ENCODE measurements at regions not wholly inside any gene's neighbourhood (a gene's known extent, or its start where the extent isn't known, plus 50 kb on each side); places are given as distances from the start of the nearest gene placed in this dataset.

DNA sequence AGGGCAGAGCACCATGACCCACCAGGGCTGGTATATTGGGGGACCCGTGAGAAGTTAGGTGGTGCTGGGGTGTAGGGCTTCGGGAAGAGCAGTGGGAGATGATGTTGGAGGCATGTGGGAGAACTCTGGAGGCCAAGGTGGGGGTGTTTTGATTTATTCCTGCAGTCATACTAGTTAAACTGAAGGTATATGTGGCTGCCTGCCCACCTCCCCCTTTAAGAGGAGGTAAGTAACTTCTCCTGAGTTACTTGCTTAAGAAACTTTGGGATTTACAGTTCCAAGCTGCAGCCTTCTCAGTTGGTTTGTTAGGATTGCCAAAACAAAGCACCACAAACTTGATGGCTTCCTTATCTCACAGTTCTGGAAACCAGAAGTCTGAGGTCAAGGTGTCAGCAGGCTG lies 73.1 kb upstream of the AGBL1 start:
- 86% methylated on average over 2 of the region's 2 CpGs for WGBS (ENCODE audit: insufficient coverage)
- Mint-ChIP-seq H3K4me3 (no peak overlapping the region), H3K9me3 (ENCODE audit: insufficient read depth) (peaks cover 2% of the 10 kb centered on the region), H3K4me1 (peaks cover 3% of the 10 kb centered on the region), H3K27me3 (peaks cover 7% of the 10 kb centered on the region), H3K27ac (no peak overlapping the region)
- H4K20me1 ChIP-seq (ENCODE audit: control insufficient read depth, insufficient read depth, low read length, poor library complexity, severe bottlenecking) = no peaks in the 10 kb centered on the region
- intact Hi-C loops (cut with micrococcal nuclease) = no loop called here
- no peak overlapping the region for H3K4me2 ChIP-seq (replicated peaks; ENCODE audit: low read depth, low read length, poor library complexity, severe bottlenecking)
- H3K79me2 ChIP-seq (ENCODE audit: control insufficient read depth, insufficient read depth, low read length) = no peaks in the 10 kb centered on the region
- ChIA-PET POLR2A (no interaction called here), CTCF (no interaction called here)
- ATAC-seq (ENCODE audit: low read depth) (no peak), DNase-seq (no peak)
- H2AFZ ChIP-seq (ENCODE audit: insufficient read depth, low read depth, low read length, poor library complexity, severe bottlenecking) = no peak overlapping the region
- no peaks in the 10 kb centered on the region for H3K27me3 ChIP-seq (replicated peaks in 1 of 4; ENCODE audit: control extremely low read depth in 1 of 4, control insufficient read depth in 3 of 4, insufficient read depth in 4 of 4, low read length in 3 of 4)
- no peak overlapping the region for H3K9ac ChIP-seq (ENCODE audit: low read length)
- no peak overlapping the region for H3K4me3 ChIP-seq (ENCODE audit: control extremely low read depth in 1 of 5, extremely low read depth in 1 of 5, insufficient read depth in 1 of 5, low read depth in 2 of 5, low read length in 4 of 5)
- no peaks in the 10 kb centered on the region for H3K4me1 ChIP-seq (ENCODE audit: control insufficient read depth in 2 of 2, insufficient read depth in 2 of 2, low read length in 2 of 2)
- H3K9me3 ChIP-seq (ENCODE audit: control extremely low read depth in 1 of 3, control insufficient read depth in 2 of 3, insufficient read depth in 1 of 3, low read length in 2 of 3) = peaks cover 0 to 4% (median 0%) of the 10 kb centered on the region in 3 donors
- no peak for TF ChIP-seq EZH2 (IDR thresholded peaks at IDR 0.05; ENCODE audit: borderline replicate concordance, insufficient read depth, low read depth, low read length, poor library complexity, severe bottlenecking)
- no peak for TF ChIP-seq CTCF (IDR thresholded peaks at IDR 0.05)
- H3K36me3 ChIP-seq (replicated peaks in 1 of 2; ENCODE audit: control extremely low read depth in 1 of 2, control insufficient read depth in 1 of 2, extremely low read depth in 1 of 2, insufficient read depth in 2 of 2, low read length in 1 of 2) = no peaks in the 10 kb centered on the region
- no peak overlapping the region for H3K27ac ChIP-seq (ENCODE audit: low read length in 2 of 2)

- H3K4me1 Mint-ChIP-seq = peaks cover 3% of the 10 kb centered on the region
- CTCF ChIA-PET = no interaction called here
- TF ChIP-seq CTCF (IDR thresholded peaks at IDR 0.05) (no peak), EZH2 (IDR thresholded peaks at IDR 0.05; ENCODE audit: borderline replicate concordance, insufficient read depth, low read depth, low read length, poor library complexity, severe bottlenecking) (no peak)
- H3K36me3 ChIP-seq (replicated peaks in 1 of 2; ENCODE audit: control extremely low read depth in 1 of 2, control insufficient read depth in 1 of 2, extremely low read depth in 1 of 2, insufficient read depth in 2 of 2, low read length in 1 of 2) = no peaks in the 10 kb centered on the region
- no peak overlapping the region for H3K27ac ChIP-seq (ENCODE audit: low read length in 2 of 2)
- H3K9ac ChIP-seq (ENCODE audit: low read length) = no peak overlapping the region
- no peak overlapping the region for H3K4me3 Mint-ChIP-seq
- ATAC-seq (ENCODE audit: low read depth) (peak; percentile 14), DNase-seq (peak; percentile 12)
- no peaks in the 10 kb centered on the region for H3K27me3 Mint-ChIP-seq
- intact Hi-C loops (cut with micrococcal nuclease) = no loop called here
- peaks cover 2% of the 10 kb centered on the region for H3K9me3 Mint-ChIP-seq (ENCODE audit: insufficient read depth)
- no peaks in the 10 kb centered on the region for H3K79me2 ChIP-seq (ENCODE audit: control insufficient read depth, insufficient read depth, low read length)
- WGBS (ENCODE audit: insufficient coverage) = 0% methylated on average over 2 of the region's 4 CpGs
- H3K4me2 ChIP-seq (replicated peaks; ENCODE audit: low read depth, low read length, poor library complexity, severe bottlenecking) = no peak overlapping the region
- H3K4me3 ChIP-seq (ENCODE audit: control extremely low read depth in 1 of 5, extremely low read depth in 1 of 5, insufficient read depth in 1 of 5, low read depth in 2 of 5, low read length in 4 of 5) = no peak overlapping the region
- H3K27ac Mint-ChIP-seq = no peak overlapping the region
- H3K9me3 ChIP-seq (ENCODE audit: control extremely low read depth in 1 of 3, control insufficient read depth in 2 of 3, insufficient read depth in 1 of 3, low read length in 2 of 3) = peaks cover 0 to 10% (median 0%) of the 10 kb centered on the region in 3 donors
- H3K27me3 ChIP-seq (replicated peaks in 1 of 4; ENCODE audit: control extremely low read depth in 1 of 4, control insufficient read depth in 3 of 4, insufficient read depth in 4 of 4, low read length in 3 of 4) = no peaks in the 10 kb centered on the region
- no peaks in the 10 kb centered on the region for H4K20me1 ChIP-seq (ENCODE audit: control insufficient read depth, insufficient read depth, low read length, poor library complexity, severe bottlenecking)
- peak overlapping the region; percentile 10 for H2AFZ ChIP-seq (ENCODE audit: insufficient read depth, low read depth, low read length, poor library complexity, severe bottlenecking)
- POLR2A ChIA-PET = no interaction called here
- no peaks in the 10 kb centered on the region for H3K4me1 ChIP-seq (ENCODE audit: control insufficient read depth in 2 of 2, insufficient read depth in 2 of 2, low read length in 2 of 2)
Observed at GRCh38 chr15:86009727-86010126, 69.9 kb upstream of the AGBL1 start.

Data from B cell (primary cell).